ENCODE measurements at regions not wholly inside any gene's neighbourhood (a gene's known extent, or its start where the extent isn't known, plus 50 kb on each side); places are given as distances from the start of the nearest gene placed in this dataset.

GRCh38 chr12:84117190-84117589 lies 795.4 kb downstream of the SLC6A15 start:
- TF ChIP-seq SIN3A (IDR thresholded peaks at IDR 0.05; ENCODE audit: borderline replicate concordance, insufficient read depth, low read length) (no peak), FOXP2 (optimal IDR thresholded peaks at IDR 0.05; ENCODE audit: borderline replicate concordance, extremely low read depth, extremely low read length, insufficient read depth) (no peak), REST (IDR thresholded peaks at IDR 0.05; ENCODE audit: insufficient read depth in 1 of 2, low read depth in 2 of 2, low read length in 2 of 2) (no peak)

- no peak for TF ChIP-seq POLR2AphosphoS5 (IDR thresholded peaks at IDR 0.05; ENCODE audit: low read depth, low read length)
- TF ChIP-seq REST (IDR thresholded peaks at IDR 0.05; ENCODE audit: insufficient read depth in 1 of 2, low read depth in 2 of 2, low read length in 2 of 2) = no peak
- no peak for TF ChIP-seq FOXP2 (optimal IDR thresholded peaks at IDR 0.05; ENCODE audit: borderline replicate concordance, extremely low read depth, extremely low read length, insufficient read depth)
- no peak for TF ChIP-seq SIN3A (IDR thresholded peaks at IDR 0.05; ENCODE audit: borderline replicate concordance, insufficient read depth, low read length)
- no peak for TF ChIP-seq TAF1 (IDR thresholded peaks at IDR 0.05; ENCODE audit: borderline replicate concordance, insufficient read depth, low read length)
These were observed 798.9 kb downstream of the SLC6A15 start for GRCh38 chr12:84113666-84114065.

- TF ChIP-seq FOXP2 (optimal IDR thresholded peaks at IDR 0.05; ENCODE audit: borderline replicate concordance, extremely low read depth, extremely low read length, insufficient read depth) (no peak), POLR2AphosphoS5 (IDR thresholded peaks at IDR 0.05; ENCODE audit: low read depth, low read length) (no peak), REST (IDR thresholded peaks at IDR 0.05; ENCODE audit: insufficient read depth in 1 of 2, low read depth in 2 of 2, low read length in 2 of 2) (no peak), TAF1 (IDR thresholded peaks at IDR 0.05; ENCODE audit: borderline replicate concordance, insufficient read depth, low read length) (no peak), SIN3A (IDR thresholded peaks at IDR 0.05; ENCODE audit: borderline replicate concordance, insufficient read depth, low read length) (no peak)
These were observed 820.9 kb downstream of the SLC6A15 start for GRCh38 chr12:84091651-84092050.

GRCh38 chr12:84089356-84089755 lies 823.2 kb downstream of the SLC6A15 start:
- TF ChIP-seq POLR2AphosphoS5 (IDR thresholded peaks at IDR 0.05; ENCODE audit: low read depth, low read length) (no peak), SIN3A (IDR thresholded peaks at IDR 0.05; ENCODE audit: borderline replicate concordance, insufficient read depth, low read length) (no peak), TAF1 (IDR thresholded peaks at IDR 0.05; ENCODE audit: borderline replicate concordance, insufficient read depth, low read length) (no peak), FOXP2 (optimal IDR thresholded peaks at IDR 0.05; ENCODE audit: borderline replicate concordance, extremely low read depth, extremely low read length, insufficient read depth) (no peak), REST (IDR thresholded peaks at IDR 0.05; ENCODE audit: insufficient read depth in 1 of 2, low read depth in 2 of 2, low read length in 2 of 2) (no peak)

- TF ChIP-seq TAF1 (IDR thresholded peaks at IDR 0.05; ENCODE audit: borderline replicate concordance, insufficient read depth, low read length) (no peak), FOXP2 (optimal IDR thresholded peaks at IDR 0.05; ENCODE audit: borderline replicate concordance, extremely low read depth, extremely low read length, insufficient read depth) (no peak), POLR2AphosphoS5 (IDR thresholded peaks at IDR 0.05; ENCODE audit: low read depth, low read length) (no peak), SIN3A (IDR thresholded peaks at IDR 0.05; ENCODE audit: borderline replicate concordance, insufficient read depth, low read length) (no peak), REST (IDR thresholded peaks at IDR 0.05; ENCODE audit: insufficient read depth in 1 of 2, low read depth in 2 of 2, low read length in 2 of 2) (no peak)
These were observed 827.6 kb downstream of the SLC6A15 start for GRCh38 chr12:84085046-84085445.

Data from PFSK-1 (cell line).